HG03135 (cell line): ENCODE measurements at regions not wholly inside any gene's neighbourhood (a gene's known extent, or its start where the extent isn't known, plus 50 kb on each side); places are given as distances from the start of the nearest gene placed in this dataset.

Source experiments
- ATAC-seq: cut with Tn5 transposase; IDR thresholded peaks from one replicate; pipeline ENCODE4 v1.9.1; 2021; ENCODE audit warnings: mild to moderate bottlenecking, moderate library complexity; ENCODE audit not compliant: unreplicated experiment

- peak; percentile 24 for ATAC-seq
Measured at GRCh38 chr22:22098457-22099193, 116.0 kb upstream of the TOP3B start.

- no peak for ATAC-seq
Measured at GRCh38 chr22:22097727-22098228, 115.2 kb upstream of the TOP3B start.

DNA sequence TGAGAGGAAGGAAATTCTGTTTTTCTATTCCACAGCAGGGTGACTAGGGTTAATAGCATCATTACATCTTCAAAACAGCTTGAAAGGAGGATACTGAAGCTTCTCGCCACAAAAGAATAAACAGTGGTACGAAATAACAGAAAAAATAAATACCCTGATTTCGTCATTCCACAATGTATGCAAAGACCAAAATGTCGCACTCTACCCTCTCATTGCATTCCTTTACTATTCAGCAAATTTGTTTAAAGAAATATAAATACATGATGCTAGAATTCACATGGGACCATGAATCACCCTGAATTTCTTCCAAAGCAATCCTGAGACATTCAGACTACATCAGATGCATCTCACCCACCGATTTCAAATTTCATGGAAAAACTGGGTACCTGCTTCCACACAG is 112.3 kb upstream of the TOP3B start:
- no peak for ATAC-seq

- no peak for ATAC-seq
Measured at GRCh38 chr22:22094514-22094913, 111.9 kb upstream of the TOP3B start.

DNA sequence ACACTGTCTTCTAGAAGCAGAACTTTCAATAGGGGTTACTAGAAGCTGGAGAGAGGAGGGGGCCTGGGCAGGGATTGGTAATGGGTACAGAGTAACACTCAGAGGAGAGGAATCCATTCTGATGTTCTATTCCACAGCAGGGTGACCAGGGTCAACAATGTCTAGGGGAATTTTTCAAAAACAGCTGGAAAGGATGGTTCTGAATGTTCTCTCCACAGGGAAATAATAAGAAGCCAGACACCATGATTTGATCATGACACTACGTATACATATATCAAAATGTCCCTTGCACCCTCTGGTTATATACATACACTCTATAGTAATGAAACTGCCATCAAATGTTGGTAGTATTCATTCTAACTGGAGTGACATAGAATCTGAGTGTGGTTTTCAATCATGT is 111.2 kb upstream of the TOP3B start:
- no peak for ATAC-seq

- no peak for ATAC-seq
Measured at GRCh38 chr22:22092974-22093373, 110.4 kb upstream of the TOP3B start.

DNA sequence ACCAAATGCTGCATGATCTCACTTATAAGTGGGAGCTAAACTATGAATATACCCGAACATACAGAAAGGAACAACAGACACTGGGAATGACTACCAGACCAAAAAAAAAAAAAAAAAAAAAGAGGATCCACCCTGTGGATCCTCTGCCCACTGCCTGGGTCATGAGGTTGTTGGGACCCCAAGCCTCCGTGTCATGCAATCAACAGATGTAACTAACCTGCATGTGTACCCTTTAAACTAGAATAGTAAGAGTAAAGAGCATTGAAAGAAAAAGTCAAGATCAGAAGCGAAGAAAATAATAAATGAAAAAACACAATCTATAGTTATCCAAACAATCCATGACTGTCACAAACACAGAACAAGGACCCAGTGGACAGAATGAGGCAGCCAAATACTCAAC is 109.5 kb upstream of the TOP3B start:
- ATAC-seq = no peak

GRCh38 chr22:22091400-22091878 is 108.9 kb upstream of the TOP3B start:
- ATAC-seq = no peak

GRCh38 chr22:22090650-22091399 is 108.2 kb upstream of the TOP3B start:
- ATAC-seq = no peak

- no peak for ATAC-seq
Measured at GRCh38 chr22:22089459-22090308, 107.1 kb upstream of the TOP3B start.

GRCh38 chr22:22088658-22089458 is 106.3 kb upstream of the TOP3B start:
- ATAC-seq = no peak

DNA sequence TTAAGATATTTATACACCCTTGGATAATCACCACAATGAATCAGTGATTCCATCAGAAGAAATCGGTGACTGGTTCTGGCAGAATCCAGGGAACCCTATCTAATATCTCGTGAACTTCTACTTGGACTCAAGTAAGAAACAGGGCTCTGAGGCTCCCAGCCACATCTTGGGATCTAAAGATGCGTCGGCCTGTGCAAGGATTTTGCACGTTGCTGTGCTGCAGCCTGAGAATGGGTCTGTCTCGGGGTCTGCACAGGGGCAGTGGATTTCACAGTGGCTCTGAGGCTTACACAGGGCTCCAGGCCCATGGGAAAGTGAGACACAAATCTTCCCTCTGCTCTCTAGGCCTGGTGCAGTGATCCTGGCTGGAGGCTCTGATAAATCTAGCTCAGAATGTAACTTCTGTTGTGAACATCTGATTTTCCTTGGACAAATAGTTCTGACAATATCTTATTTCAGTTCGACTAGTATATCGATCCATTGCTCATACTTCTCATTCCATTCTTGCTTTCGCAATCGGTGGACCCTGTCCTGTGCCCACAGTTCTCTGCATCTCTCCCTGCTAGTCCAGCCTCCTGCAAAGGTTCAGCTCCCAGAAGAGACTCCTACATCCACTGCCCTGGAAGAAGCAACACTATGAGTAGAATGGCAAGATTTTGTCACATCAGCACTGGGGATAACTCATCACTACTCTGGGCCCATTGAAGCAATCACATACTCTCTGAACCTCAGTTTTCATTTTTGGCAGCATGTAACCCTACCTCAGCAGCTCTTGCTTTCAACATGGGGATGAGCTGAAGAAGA is 105.5 kb upstream of the TOP3B start:
- no peak for ATAC-seq

GRCh38 chr22:22086501-22087158 is 104.0 kb upstream of the TOP3B start:
- ATAC-seq = no peak

- no peak for ATAC-seq
Measured at GRCh38 chr22:22085702-22086500, 103.3 kb upstream of the TOP3B start.

DNA sequence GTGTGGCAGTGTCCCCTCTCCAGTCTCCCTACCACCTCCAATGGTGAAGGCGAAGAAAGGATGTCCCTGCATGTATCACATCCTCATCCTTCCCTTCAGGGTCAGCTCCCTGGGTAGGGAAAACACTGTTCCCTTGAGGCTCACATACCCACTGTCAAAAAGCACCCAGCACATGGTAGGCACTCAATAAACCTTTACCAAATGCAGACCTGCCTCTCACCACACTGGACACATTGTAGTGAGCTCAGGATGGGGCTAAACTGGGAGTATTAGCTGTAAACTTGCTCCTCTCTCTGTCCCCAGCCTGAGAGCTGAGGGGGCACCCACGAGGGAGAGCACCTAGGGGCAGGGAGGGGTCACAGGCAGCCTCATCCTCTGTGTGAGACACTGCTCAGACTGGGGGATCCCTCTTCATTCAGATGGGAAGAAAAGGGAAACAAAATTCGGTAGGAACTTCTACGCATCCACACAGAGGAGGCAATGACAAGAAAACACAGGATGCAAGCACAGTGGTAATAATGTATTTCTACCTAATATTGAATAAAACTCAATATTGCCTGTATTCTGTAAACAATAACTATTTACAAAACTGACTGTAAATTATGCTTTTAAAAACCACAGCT is 101.6 kb upstream of the TOP3B start:
- ATAC-seq = no peak

GRCh38 chr22:22082960-22083359 is 100.4 kb upstream of the TOP3B start:
- no peak for ATAC-seq

GRCh38 chr22:22082229-22082835 is 99.7 kb upstream of the TOP3B start:
- no peak for ATAC-seq
